Activated CD8-positive, alpha-beta memory T cell treated with anti-CD3 and anti-CD28 coated beads for 36 hours (primary cell): ENCODE measurements at regions not wholly inside any gene's neighbourhood (a gene's known extent, or its start where the extent isn't known, plus 50 kb on each side); places are given as distances from the start of the nearest gene placed in this dataset.

Experiments
- CTCF ChIA-PET: fragments of 350-600 bp; sonication (Branson Sonifier 250); formaldehyde crosslinking; loops from one replicate; lab custom pipeline; 2021; ENCODE audit warnings: antibody characterized with exemption; lab: Charles Lee
- POLR2A ChIA-PET: fragments of 350-600 bp; sonication (Branson Sonifier 250); formaldehyde crosslinking; loops from one replicate; lab custom pipeline; 2021; ENCODE audit warnings: antibody characterized with exemption; lab: Charles Lee

GRCh38 chr6:165755583-165755982 lies 92.5 kb upstream of the PDE10A start:
- CTCF ChIA-PET: no interaction called here
- POLR2A ChIA-PET: no interaction called here

GRCh38 chr6:165753506-165753905 lies 90.5 kb upstream of the PDE10A start:
- POLR2A ChIA-PET: no interaction called here
- CTCF ChIA-PET: no interaction called here

GRCh38 chr6:165752451-165752850 lies 89.4 kb upstream of the PDE10A start:
- CTCF ChIA-PET: no interaction called here
- POLR2A ChIA-PET: no interaction called here

- POLR2A ChIA-PET: no interaction called here
- CTCF ChIA-PET: interaction anchor here (0.6 kb wide), 1 partner anchor 1175 kb away, joined by 3 read pairs; no protein-coding TSS in a partner anchor
Measured at GRCh38 chr6:165751486-165751885, 88.4 kb upstream of the PDE10A start.

GRCh38 chr6:165749163-165749562 lies 86.1 kb upstream of the PDE10A start:
- ChIA-PET POLR2A (no interaction called here), CTCF (no interaction called here)

- CTCF ChIA-PET: no interaction called here
- POLR2A ChIA-PET: no interaction called here
Measured at GRCh38 chr6:165748390-165748789, 85.3 kb upstream of the PDE10A start.

- POLR2A ChIA-PET: no interaction called here
- CTCF ChIA-PET: no interaction called here
Measured at GRCh38 chr6:165747963-165748362, 84.9 kb upstream of the PDE10A start.

GRCh38 chr6:165746331-165746730 lies 83.3 kb upstream of the PDE10A start:
- ChIA-PET POLR2A (no interaction called here), CTCF (no interaction called here)

GRCh38 chr6:165745492-165745891 lies 82.5 kb upstream of the PDE10A start:
- ChIA-PET CTCF (no interaction called here), POLR2A (no interaction called here)

- POLR2A ChIA-PET: no interaction called here
Measured at GRCh38 chr6:165744555-165745228, 81.7 kb upstream of the PDE10A start.

GRCh38 chr6:165743366-165743898 lies 80.4 kb upstream of the PDE10A start:
- ChIA-PET CTCF (no interaction called here), POLR2A (no interaction called here)

More at GRCh38 chr6:165744555-165745228, 81.7 kb upstream of the PDE10A start:
- CTCF ChIA-PET: no interaction called here

- ChIA-PET CTCF (no interaction called here), POLR2A (no interaction called here)
Measured at GRCh38 chr6:165742047-165742446, 79.0 kb upstream of the PDE10A start.

GRCh38 chr6:165737396-165737795 lies 74.4 kb upstream of the PDE10A start:
- CTCF ChIA-PET: no interaction called here
- POLR2A ChIA-PET: no interaction called here

GRCh38 chr6:165735065-165735464 lies 72.0 kb upstream of the PDE10A start:
- ChIA-PET POLR2A (no interaction called here), CTCF (no interaction called here)

GRCh38 chr6:165733489-165733791 lies 70.4 kb upstream of the PDE10A start:
- CTCF ChIA-PET: no interaction called here
- POLR2A ChIA-PET: no interaction called here

- ChIA-PET CTCF (no interaction called here), POLR2A (no interaction called here)
Measured at GRCh38 chr6:165732696-165733488, 69.9 kb upstream of the PDE10A start.

GRCh38 chr6:165729307-165729936 lies 66.4 kb upstream of the PDE10A start:
- ChIA-PET CTCF (interaction anchor here (0.7 kb wide), 1 partner anchor 247 kb away, joined by 3 read pairs; no protein-coding TSS in a partner anchor), POLR2A (no interaction called here)

- CTCF ChIA-PET: no interaction called here
- POLR2A ChIA-PET: no interaction called here
Measured at GRCh38 chr6:165728216-165728615, 65.2 kb upstream of the PDE10A start.

- ChIA-PET POLR2A (no interaction called here), CTCF (no interaction called here)
Measured at GRCh38 chr6:165726965-165727381, 63.9 kb upstream of the PDE10A start.

- CTCF ChIA-PET: no interaction called here
- POLR2A ChIA-PET: no interaction called here
Measured at GRCh38 chr6:165726290-165726875, 63.3 kb upstream of the PDE10A start.
